NCI-H2227 (cell line): ENCODE measurements at regions not wholly inside any gene's neighbourhood (a gene's known extent, or its start where the extent isn't known, plus 50 kb on each side); places are given as distances from the start of the nearest gene placed in this dataset.
"Not testable (repeated sequence)": the region's sequence is repeated elsewhere in the genome, so short reads cannot be mapped to it uniquely, and the experiment has no call there.

Experiments
- DNase-seq: peaks from one replicate; lab custom pipeline; 2025; ENCODE audit not compliant: unreplicated experiment; lab: John Stamatoyannopoulos, UW

- no peak for DNase-seq
Measured at GRCh38 chr5:114830114-114830513, 339.6 kb downstream of the TRIM36 start.

- DNase-seq = no peak
Measured at GRCh38 chr5:114822863-114823262, 346.8 kb downstream of the TRIM36 start.

GRCh38 chr5:114822436-114822835 is 347.3 kb downstream of the TRIM36 start:
- no peak for DNase-seq

GRCh38 chr5:114790403-114790792 is 379.3 kb downstream of the TRIM36 start:
- DNase-seq = no peak

- no peak for DNase-seq
Measured at GRCh38 chr5:114789773-114790402, 379.8 kb downstream of the TRIM36 start.

- DNase-seq = no peak
Measured at GRCh38 chr5:114782869-114783268, 386.8 kb downstream of the TRIM36 start.

- no peak for DNase-seq
Measured at GRCh38 chr5:114782177-114782576, 387.5 kb downstream of the TRIM36 start.

GRCh38 chr5:114780290-114780689 is 389.4 kb downstream of the TRIM36 start:
- DNase-seq = no peak

GRCh38 chr5:114744406-114744805 is 382.5 kb downstream of the KCNN2 start:
- no peak for DNase-seq

- DNase-seq = no peak
Measured at GRCh38 chr5:114734238-114734637, 372.4 kb downstream of the KCNN2 start.

GRCh38 chr5:114729986-114730385 is 368.1 kb downstream of the KCNN2 start:
- no peak for DNase-seq

GRCh38 chr5:114727358-114727757 is 365.5 kb downstream of the KCNN2 start:
- no peak for DNase-seq

- no peak for DNase-seq
Measured at GRCh38 chr5:114726131-114726530, 364.3 kb downstream of the KCNN2 start.

GRCh38 chr5:114719268-114719667 is 357.4 kb downstream of the KCNN2 start:
- DNase-seq = no peak

GRCh38 chr5:114716955-114717354 is 355.1 kb downstream of the KCNN2 start:
- no peak for DNase-seq

GRCh38 chr5:114704225-114704893 is 342.5 kb downstream of the KCNN2 start:
- not testable (repeated sequence) for DNase-seq

- no peak for DNase-seq
Measured at GRCh38 chr5:114702731-114703130, 340.9 kb downstream of the KCNN2 start.

GRCh38 chr5:114702136-114702535 is 340.3 kb downstream of the KCNN2 start:
- DNase-seq = no peak

GRCh38 chr5:114700823-114701222 is 339.0 kb downstream of the KCNN2 start:
- DNase-seq = no peak

GRCh38 chr5:114695292-114695904 is 333.5 kb downstream of the KCNN2 start:
- DNase-seq = no peak

- no peak for DNase-seq
Measured at GRCh38 chr5:114686356-114686755, 324.5 kb downstream of the KCNN2 start.

- no peak for DNase-seq
Measured at GRCh38 chr5:114678778-114679177, 316.9 kb downstream of the KCNN2 start.
